K562 (cell line): ENCODE measurements at regions not wholly inside any gene's neighbourhood (a gene's known extent, or its start where the extent isn't known, plus 50 kb on each side); places are given as distances from the start of the nearest gene placed in this dataset.
"Not testable (repeated sequence)": the region's sequence is repeated elsewhere in the genome, so short reads cannot be mapped to it uniquely, and the experiment has no call there.

Experiments used
- ATAC-seq: fragments of 200-7000 bp; cut with Tn5 transposase; 3 replicates; pipeline ENCODE4 v1.9.1; 2020; ENCODE audit warnings: moderate library complexity
- BruUV-seq: library from RNA; stranded (reverse); fragments of 400-500 nt; replicated peaks from 2 replicates; lab custom pipeline; 2021; lab: Mats Ljungman, UMichigan
- CTCF ChIA-PET: fragments of 300-600 bp; formaldehyde crosslinking; extraction: SDS; loops from one replicate; lab custom pipeline; 2021; ENCODE audit warnings: low intra/inter-chr PET ratio; lab: Yijun Ruan, JAX
- POLR2A ChIA-PET: fragments of 300-600, 350-650 bp; sonication (Branson Sonifier 250); formaldehyde crosslinking; extraction: SDS; loops from one replicate; lab custom pipeline; 2021; ENCODE audit warnings: antibody characterized with exemption, inconsistent platforms; lab: Yijun Ruan, JAX
- DNase-seq, 4 experiments: peaks; one replicate each; pipeline versions ENCODE4 v3.0.0 to v3.0.0-alpha.2; 2011 to 2018; ENCODE audit warnings: low spot score in 3 of 4, mixed read lengths in 3 of 4; ENCODE audit errors: extremely low read depth in 1 of 4
- FAIRE-seq: peaks from 2 replicates; lab custom pipeline; 2011; peaks lifted over from hg19 to GRCh38; lab: Jason Lieb, UNC
- H2AFZ ChIP-seq: 2 replicates; pipeline ENCODE4 v1.6.0; 2011; ENCODE audit warnings: low read depth, low read length, control low read depth, inconsistent platforms
- H3K27ac ChIP-seq: fragments of 200-600 bp; 3 replicates; pipeline ENCODE4 v1.8.0; 2011; ENCODE audit warnings: low read depth, mild to moderate bottlenecking, control low read depth, inconsistent platforms, low read length, moderate library complexity, mixed read lengths; ENCODE audit errors: extremely low read depth
- H3K27me3 ChIP-seq, 2 experiments: fragments of 300-600 bp in 1 of 2; 2 replicates in 1 of 2; 3 replicates in 1 of 2; pipeline versions ENCODE4 v1.6.0 to v1.8.0; 2011; ENCODE audit warnings: inconsistent platforms in 2 of 2, low read length in 2 of 2, mild to moderate bottlenecking in 1 of 2, mixed read lengths in 1 of 2, moderate library complexity in 1 of 2; ENCODE audit not compliant: control insufficient read depth in 2 of 2, insufficient read depth in 2 of 2
- H3K36me3 ChIP-seq: fragments of 300-600 bp; 3 replicates; pipeline ENCODE4 v1.8.0; 2011; ENCODE audit warnings: mild to moderate bottlenecking, low read length, inconsistent platforms; ENCODE audit not compliant: control insufficient read depth, insufficient read depth
- H3K4me1 ChIP-seq, 2 experiments: fragments of 200-600 bp in 1 of 2; replicated peaks in 1 of 2; 2 replicates in 1 of 2; 3 replicates in 1 of 2; pipeline versions ENCODE4 v1.5.1 to v1.8.0; 2011; ENCODE audit warnings: inconsistent platforms in 2 of 2, low read length in 2 of 2, mild to moderate bottlenecking in 1 of 2, mixed read lengths in 1 of 2, moderate library complexity in 1 of 2; ENCODE audit not compliant: control insufficient read depth in 2 of 2, insufficient read depth in 2 of 2
- H3K4me2 ChIP-seq: 2 replicates; pipeline ENCODE4 v1.6.1; 2011; ENCODE audit warnings: low read length, control low read depth, inconsistent platforms, mixed read lengths; ENCODE audit not compliant: insufficient read depth
- H3K4me3 ChIP-seq: fragments of 200-600 bp; sonication (generic), shearing (Covaris generic); 2 replicates; pipeline ENCODE4 v1.5.1; 2016; ENCODE audit warnings: control low read depth, inconsistent platforms
- H3K79me2 ChIP-seq: fragments of 200-600 bp; 3 replicates; pipeline ENCODE4 v1.8.0; 2011; ENCODE audit warnings: low read length, inconsistent platforms; ENCODE audit not compliant: control insufficient read depth, insufficient read depth
- H3K9ac ChIP-seq, 2 experiments: 2 replicates each; pipeline versions ENCODE4 v1.6.0 to v1.6.1; 2011; ENCODE audit warnings: low read depth in 2 of 2, low read length in 2 of 2, control low read depth in 1 of 2, inconsistent platforms in 1 of 2, mild to moderate bottlenecking in 1 of 2, mixed read lengths in 1 of 2; ENCODE audit not compliant: insufficient read depth in 1 of 2
- H3K9me1 ChIP-seq: one replicate; pipeline ENCODE4 v1.6.0; 2011; ENCODE audit warnings: inconsistent platforms, mild to moderate bottlenecking, low read length, moderate library complexity; ENCODE audit not compliant: control insufficient read depth, insufficient read depth
- H3K9me3 ChIP-seq: replicated peaks from 2 replicates; pipeline ENCODE4 v1.5.1; 2011; ENCODE audit warnings: low read depth, low read length, inconsistent platforms; ENCODE audit not compliant: control insufficient read depth, insufficient read depth
- H4K20me1 ChIP-seq: replicated peaks from 2 replicates; pipeline ENCODE4 v1.6.1; 2011; ENCODE audit warnings: low read length, inconsistent platforms, mixed read lengths; ENCODE audit not compliant: control insufficient read depth, insufficient read depth
- ATF1 ChIP-seq, 2 experiments: fragments of 450-650 bp in 1 of 2; IDR thresholded peaks; 2 replicates each; pipeline ENCODE4 v1.6.1; 2016; ENCODE audit warnings: missing compliant biosample characterization in 1 of 2, missing genetic modification characterization in 1 of 2
- CBFB ChIP-seq: sonication (generic); formaldehyde crosslinking; IDR thresholded peaks from 2 replicates; pipeline ENCODE4 v1.4.0; 2020; ENCODE audit warnings: mild to moderate bottlenecking, missing genetic modification reagents
- EP400 ChIP-seq: fragments of 450-650 bp; IDR thresholded peaks from 2 replicates; pipeline ENCODE4 v1.6.1; 2017; ENCODE audit warnings: antibody characterized with exemption, mild to moderate bottlenecking, moderate library complexity
- MEIS2 ChIP-seq: fragments of 450-650 bp; IDR thresholded peaks from 2 replicates; pipeline ENCODE4 v1.6.1; 2014; ENCODE audit warnings: mild to moderate bottlenecking; ENCODE audit not compliant: partially characterized antibody
- PBX2 ChIP-seq, 2 experiments: IDR thresholded peaks in 1 of 2; conservative IDR thresholded peaks in 1 of 2; 2 replicates each; pipeline ENCODE4 v1.6.1; 2016; ENCODE audit warnings: low read depth in 2 of 2, mild to moderate bottlenecking in 1 of 2, missing compliant biosample characterization in 1 of 2, missing genetic modification characterization in 1 of 2, moderate library complexity in 1 of 2
- PHF8 ChIP-seq: fragments of 200-600 bp; sonication (generic); IDR thresholded peaks from 2 replicates; pipeline ENCODE4 v1.6.1; 2012; ENCODE audit warnings: mixed run types, mild to moderate bottlenecking, inconsistent platforms, low read length, moderate library complexity, borderline replicate concordance
- POLR2H ChIP-seq: IDR thresholded peaks from 2 replicates; pipeline ENCODE4 v1.6.1; 2016; ENCODE audit warnings: missing genetic modification characterization, low read depth, mild to moderate bottlenecking, control low read depth, missing compliant biosample characterization, moderate library complexity
- RBM25 ChIP-seq: fragments of 200-400 bp; formaldehyde crosslinking; IDR thresholded peaks from 2 replicates; pipeline ENCODE4 v1.6.1; 2018; ENCODE audit warnings: low read length, low read depth, moderate library complexity; ENCODE audit not compliant: severe bottlenecking
- TAF9B ChIP-seq: fragments of 450-650 bp; IDR thresholded peaks from 2 replicates; pipeline ENCODE4 v1.6.1; 2018; ENCODE audit warnings: mild to moderate bottlenecking; ENCODE audit not compliant: partially characterized antibody
- TEAD1 ChIP-seq, 2 experiments: fragments of 450-650 bp in 1 of 2; sonication (generic) in 1 of 2; formaldehyde crosslinking; IDR thresholded peaks; 2 replicates each; pipeline versions ENCODE4 v1.4.0 to v1.8.0; 2020 to 2022; ENCODE audit warnings: mild to moderate bottlenecking in 2 of 2, missing genetic modification reagents in 1 of 2
- TEAD4 ChIP-seq, 2 experiments: sonication (generic) in 1 of 2; formaldehyde crosslinking in 1 of 2; IDR thresholded peaks; 2 replicates each; pipeline versions ENCODE4 v1.6.1 to v1.8.0; 2012 to 2022; ENCODE audit warnings: borderline replicate concordance in 1 of 2, inconsistent platforms in 1 of 2, low read length in 1 of 2, mild to moderate bottlenecking in 1 of 2, missing genetic modification reagents in 1 of 2
- ZFP36 ChIP-seq: fragments of 150-350 bp; IDR thresholded peaks from 2 replicates; pipeline ENCODE4 v1.6.1; 2018; ENCODE audit warnings: low read length, low read depth; ENCODE audit not compliant: partially characterized antibody
- ZFX ChIP-seq: sonication (generic); formaldehyde crosslinking; IDR thresholded peaks from 2 replicates; pipeline ENCODE4 v1.8.0; 2022; ENCODE audit warnings: mild to moderate bottlenecking, missing genetic modification reagents, moderate library complexity
- WGBS: fragments of 100-300 bp; shearing (Covaris generic); methylation state at CpG from one replicate; pipeline ENCODE4 v1.1.6; 2016; ENCODE audit warnings: low coverage, mixed read lengths; ENCODE audit not compliant: insufficient coverage; ENCODE audit errors: missing lambda C conversion rate; 5-methylcytosine and 5-hydroxymethylcytosine counted together
- in situ Hi-C: fragments of 300-500 bp; cut with MboI; formaldehyde crosslinking; loops from 4 replicates; pipeline ENCODE4 v1.15.0; 2018; ENCODE audit warnings: inconsistent platforms, mixed read lengths
- intact Hi-C: fragments of 100-400 bp; cut with micrococcal nuclease; formaldehyde crosslinking; loops from 2 replicates; pipeline ENCODE4 v1.14.2; 2022
- TF ChIP-seq, protein P1 (sequence below), 3 experiments: IDR thresholded peaks in 2 of 3; conservative IDR thresholded peaks in 1 of 3; 2 replicates each; pipeline ENCODE4 v1.5.1; 2011 to 2012; ENCODE audit warnings: low read length in 3 of 3, mild to moderate bottlenecking in 3 of 3, control low read depth in 2 of 3, improper control_type of control experiment in 1 of 3, inconsistent platforms in 1 of 3, low read depth in 1 of 3, mixed read lengths in 1 of 3, moderate library complexity in 1 of 3; ENCODE audit not compliant: insufficient read depth in 2 of 3

GRCh38 chr6:91052473-91053450 is 465.9 kb upstream of the MAP3K7 start:
- FAIRE-seq; CTCF ChIA-PET; H3K27me3 ChIP-seq; intact Hi-C loops; H3K9me3 ChIP-seq; H3K9me1 ChIP-seq; H4K20me1 ChIP-seq; H3K4me1 ChIP-seq; H3K36me3 ChIP-seq; in situ Hi-C loops; H3K79me2 ChIP-seq; TF ChIP-seq PBX2 (CRISPR knock-in tag; IDR thresholded peaks at IDR 0.05; ENCODE audit: low read depth); TEAD4 (CRISPR knock-in tag; IDR thresholded peaks at IDR 0.05; ENCODE audit: borderline replicate concordance); ATF1 (CRISPR knock-in tag; IDR thresholded peaks at IDR 0.05): not testable (repeated sequence)
- 0% methylated on average over 23 of the region's 33 CpGs for WGBS
- BruUV-seq: TSS peak; percentile 72
- H2AFZ ChIP-seq: peak overlapping the region; percentile 93
- POLR2A ChIA-PET: interaction anchor here (0.6 kb wide), 1 partner anchor 31 kb away, joined by 3 read pairs; no protein-coding TSS in a partner anchor
- H3K27ac ChIP-seq: peak overlapping the region; percentile 75; the same call in 2 of the 3 replicates
- ATAC-seq (peak; percentile 88), DNase-seq (peak; percentile 8 to 41 (median 10))
- H3K4me3 ChIP-seq: peak overlapping the region; percentile 41
- H3K4me2 ChIP-seq: peak overlapping the region; percentile 75
- H3K9ac ChIP-seq: peak overlapping the region; percentile 39 to 65; a peak in 2 of 4 replicates
- TF ChIP-seq CBFB (CRISPR knock-in tag) (peak; percentile 71; the same call in 1 of the 2 replicates), TEAD1 (CRISPR knock-in tag; IDR thresholded peaks at IDR 0.05) (peak; percentile 96 to 98), POLR2H (peak; percentile 61; the same call in 1 of the 2 replicates), MEIS2 (peak; percentile 91), ZFP36 (peak; percentile 44), RBM25 (peak; percentile 34), TAF9B (peak; percentile 54), PHF8 (peak; percentile 21; the same call in 1 of the 2 replicates), EP400 (peak; percentile 25; the same call in 1 of the 2 replicates), PBX2 (tag; conservative IDR thresholded peaks at IDR 0.05; ENCODE audit: low read depth) (peak; percentile 92), TEAD4 (IDR thresholded peaks at IDR 0.05; ENCODE audit: low read length) (peak; percentile 88), ATF1 (tag; IDR thresholded peaks at IDR 0.05) (peak; percentile 62), ZFX (CRISPR knock-in tag) (peak; percentile 34; the same call in 1 of the 2 replicates)
- TF ChIP-seq, protein P1, sequence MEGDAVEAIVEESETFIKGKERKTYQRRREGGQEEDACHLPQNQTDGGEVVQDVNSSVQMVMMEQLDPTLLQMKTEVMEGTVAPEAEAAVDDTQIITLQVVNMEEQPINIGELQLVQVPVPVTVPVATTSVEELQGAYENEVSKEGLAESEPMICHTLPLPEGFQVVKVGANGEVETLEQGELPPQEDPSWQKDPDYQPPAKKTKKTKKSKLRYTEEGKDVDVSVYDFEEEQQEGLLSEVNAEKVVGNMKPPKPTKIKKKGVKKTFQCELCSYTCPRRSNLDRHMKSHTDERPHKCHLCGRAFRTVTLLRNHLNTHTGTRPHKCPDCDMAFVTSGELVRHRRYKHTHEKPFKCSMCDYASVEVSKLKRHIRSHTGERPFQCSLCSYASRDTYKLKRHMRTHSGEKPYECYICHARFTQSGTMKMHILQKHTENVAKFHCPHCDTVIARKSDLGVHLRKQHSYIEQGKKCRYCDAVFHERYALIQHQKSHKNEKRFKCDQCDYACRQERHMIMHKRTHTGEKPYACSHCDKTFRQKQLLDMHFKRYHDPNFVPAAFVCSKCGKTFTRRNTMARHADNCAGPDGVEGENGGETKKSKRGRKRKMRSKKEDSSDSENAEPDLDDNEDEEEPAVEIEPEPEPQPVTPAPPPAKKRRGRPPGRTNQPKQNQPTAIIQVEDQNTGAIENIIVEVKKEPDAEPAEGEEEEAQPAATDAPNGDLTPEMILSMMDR (IDR thresholded peaks at IDR 0.05 in 2 of 3, conservative IDR thresholded peaks at IDR 0.05 in 1 of 3; ENCODE audit: insufficient read depth in 2 of 3, low read depth in 1 of 3, low read length in 3 of 3): peak in 1 of 3 experiments; percentile 18; a peak in 1 of 6 replicates
